ENCODE measurements at regions not wholly inside any gene's neighbourhood (a gene's known extent, or its start where the extent isn't known, plus 50 kb on each side); places are given as distances from the start of the nearest gene placed in this dataset.

DNA sequence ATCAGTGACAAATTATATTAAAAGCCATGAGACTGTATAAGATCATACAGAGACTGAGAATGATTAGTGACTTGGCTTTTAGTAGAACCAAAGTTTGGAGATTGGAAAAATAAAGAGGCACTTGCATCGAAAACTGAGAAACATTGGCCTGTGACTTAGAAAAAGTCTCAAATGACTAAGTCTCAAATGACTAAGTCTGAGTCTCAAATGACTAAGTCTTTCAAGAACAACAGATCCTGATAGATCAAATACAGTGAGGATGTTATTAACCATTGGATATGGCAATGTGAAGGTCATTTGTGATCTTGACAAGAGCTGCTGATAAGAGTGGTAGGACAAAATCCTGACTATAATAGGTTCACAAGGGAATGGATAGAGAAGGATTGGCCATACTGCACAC lies 135.5 kb upstream of the FANCL start:
- DNase-seq (ENCODE audit: insufficient read length, low spot score) (no peak), FAIRE-seq (no peak)
- TF ChIP-seq CTCF (IDR thresholded peaks at IDR 0.05; ENCODE audit: insufficient read depth, missing control alignments), result no peak

- FAIRE-seq (no peak), DNase-seq (ENCODE audit: insufficient read length, low spot score) (no peak)
Measured at GRCh38 chr2:58369594-58369993, 128.5 kb upstream of the FANCL start.

DNA sequence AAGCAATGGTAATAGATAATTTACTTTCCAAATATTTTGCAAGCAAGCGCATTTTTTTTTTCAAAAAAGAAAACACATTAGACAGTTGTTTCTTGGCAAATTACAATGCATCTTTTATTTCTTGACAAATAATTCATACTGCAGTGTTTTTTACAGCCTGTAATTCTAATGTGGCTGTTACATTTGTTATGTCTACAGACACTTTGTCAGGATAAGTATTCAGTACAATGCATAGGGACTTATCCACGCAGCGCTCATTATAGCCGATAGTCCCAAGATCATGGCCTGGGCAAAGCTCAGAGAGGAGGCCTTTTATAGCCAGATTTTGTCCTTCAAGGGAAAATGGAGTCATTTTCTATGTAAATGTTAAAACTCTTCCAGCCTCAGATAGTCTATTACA lies 123.0 kb upstream of the FANCL start:
- no peak for FAIRE-seq
- no peak for TF ChIP-seq CTCF (IDR thresholded peaks at IDR 0.05; ENCODE audit: insufficient read depth, missing control alignments)
- no peak for DNase-seq (ENCODE audit: insufficient read length, low spot score)

More at GRCh38 chr2:58369594-58369993, 128.5 kb upstream of the FANCL start:
- TF ChIP-seq CTCF (IDR thresholded peaks at IDR 0.05; ENCODE audit: insufficient read depth, missing control alignments), result no peak

- DNase-seq (ENCODE audit: insufficient read length, low spot score) (no peak), FAIRE-seq (no peak)
- TF ChIP-seq CTCF (IDR thresholded peaks at IDR 0.05; ENCODE audit: insufficient read depth, missing control alignments), result no peak
Measured at GRCh38 chr2:58358026-58358425, 116.9 kb upstream of the FANCL start.

GRCh38 chr2:58357521-58357920 lies 116.4 kb upstream of the FANCL start:
- DNase-seq (ENCODE audit: insufficient read length, low spot score), result no peak
- TF ChIP-seq CTCF (IDR thresholded peaks at IDR 0.05; ENCODE audit: insufficient read depth, missing control alignments), result no peak

DNA sequence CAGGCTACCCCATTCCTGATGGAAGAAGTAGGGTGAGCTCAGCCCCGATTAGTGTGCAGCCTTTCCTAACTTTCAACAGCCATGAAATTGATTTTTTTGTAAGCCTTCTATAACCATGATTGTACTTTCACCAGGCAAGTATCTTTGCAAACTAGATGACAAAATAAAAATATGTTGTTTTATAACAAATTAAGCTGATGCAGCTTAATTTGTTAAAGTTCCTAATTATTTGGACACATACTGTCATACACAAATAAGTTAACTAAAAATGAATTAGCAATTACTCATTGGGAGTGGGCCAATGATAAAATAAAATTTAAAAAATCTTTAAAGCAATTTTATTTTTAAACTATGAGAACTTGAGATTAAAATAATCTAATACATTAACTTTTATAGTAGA lies 113.1 kb upstream of the FANCL start:
- no peak for TF ChIP-seq CTCF (IDR thresholded peaks at IDR 0.05; ENCODE audit: insufficient read depth, missing control alignments)
- no peak for DNase-seq (ENCODE audit: insufficient read length, low spot score)
- no peak for FAIRE-seq

More at GRCh38 chr2:58357521-58357920, 116.4 kb upstream of the FANCL start:
- no peak for FAIRE-seq

DNA sequence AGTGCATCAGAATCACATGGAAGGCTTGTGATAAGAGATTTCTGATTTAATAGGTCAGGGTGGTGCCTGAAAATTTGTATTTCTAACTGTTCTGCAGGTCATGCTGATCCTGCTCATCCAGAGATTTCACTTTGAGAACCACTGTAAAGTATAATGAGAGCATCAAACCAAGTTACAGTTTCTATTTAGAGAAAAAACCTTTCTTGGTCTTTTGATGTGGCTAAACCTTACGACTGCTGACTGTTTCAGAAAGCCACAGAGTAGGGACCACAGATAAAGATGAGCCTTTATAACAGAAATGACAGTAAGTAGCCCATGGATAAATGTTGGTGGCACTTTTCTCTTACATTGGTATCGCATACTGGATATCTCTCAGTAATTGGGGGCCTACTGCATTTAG lies 109.4 kb upstream of the FANCL start:
- no peak for DNase-seq (ENCODE audit: insufficient read length, low spot score)
- no peak for TF ChIP-seq CTCF (IDR thresholded peaks at IDR 0.05; ENCODE audit: insufficient read depth, missing control alignments)
- FAIRE-seq, result no peak
